ENCODE measurements at regions not wholly inside any gene's neighbourhood (a gene's known extent, or its start where the extent isn't known, plus 50 kb on each side); places are given as distances from the start of the nearest gene placed in this dataset.
"Not testable (repeated sequence)": the region's sequence is repeated elsewhere in the genome, so short reads cannot be mapped to it uniquely, and the experiment has no call there.

DNA sequence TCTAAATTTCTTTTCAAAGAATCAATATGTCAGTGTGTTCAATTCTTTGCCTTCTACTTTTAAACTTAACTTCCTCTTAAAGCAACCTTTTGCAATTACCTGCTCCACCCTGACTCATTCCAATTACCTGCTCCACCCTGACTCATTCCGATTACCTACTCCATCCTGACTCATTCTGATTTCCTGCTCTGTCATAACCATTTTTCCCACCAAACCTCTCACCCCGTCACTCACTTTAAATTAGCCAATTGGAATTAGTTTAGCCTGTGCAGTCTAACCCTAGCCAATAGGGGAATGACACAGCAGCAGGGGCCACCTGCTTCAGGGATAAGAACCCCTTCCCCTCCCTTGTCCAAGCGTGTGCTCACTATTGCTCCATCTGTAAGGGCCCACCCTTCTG, 157.1 kb upstream of the POU1F1 start:
- POLR2A ChIA-PET; H3K4me3 ChIP-seq (ENCODE audit: low read length); H3K9me3 ChIP-seq (ENCODE audit: control insufficient read depth in 2 of 3, low read length in 3 of 3); H3K4me3 Mint-ChIP-seq; H3K4me1 ChIP-seq (ENCODE audit: control insufficient read depth in 2 of 2, insufficient read depth in 2 of 2, low read length in 2 of 2); H3K27me3 Mint-ChIP-seq; H3K9me3 Mint-ChIP-seq; H3K36me3 Mint-ChIP-seq; H3K36me3 ChIP-seq (ENCODE audit: control insufficient read depth in 2 of 3, insufficient read depth in 3 of 3, low read length in 3 of 3); H3K27ac ChIP-seq (ENCODE audit: low read depth, low read length); CTCF ChIA-PET; H3K4me1 Mint-ChIP-seq; DNase-seq; intact Hi-C loops (cut with micrococcal nuclease); H3K27ac Mint-ChIP-seq; H3K27me3 ChIP-seq (ENCODE audit: control insufficient read depth in 2 of 2, insufficient read depth in 2 of 2, low read length in 2 of 2); ATAC-seq: not testable (repeated sequence)

DNA sequence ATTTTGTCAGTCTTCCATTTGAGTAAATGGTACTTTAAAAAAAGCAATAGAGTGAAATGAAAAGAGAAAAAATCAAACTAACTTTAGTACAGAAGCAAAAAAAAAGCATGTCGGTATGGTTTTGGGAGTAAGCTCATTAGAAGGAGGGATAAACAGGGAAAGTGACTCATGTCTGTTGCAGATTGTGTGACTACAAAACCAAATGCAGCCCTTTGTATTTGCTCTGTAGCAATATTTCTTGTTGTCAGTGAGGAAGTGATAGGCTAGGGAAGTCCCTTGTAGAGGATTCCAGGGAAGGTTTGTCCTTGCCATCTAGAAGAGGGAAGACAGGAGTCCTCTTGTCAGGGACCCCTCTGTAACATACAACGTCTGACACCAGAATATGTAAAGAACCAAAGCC, 150.5 kb upstream of the POU1F1 start:
- H3K36me3 ChIP-seq (ENCODE audit: control insufficient read depth in 2 of 3, insufficient read depth in 3 of 3, low read length in 3 of 3), result no peaks in the 10 kb centered on the region
- no peak overlapping the region for H3K27ac Mint-ChIP-seq
- H3K9me3 Mint-ChIP-seq, result peaks cover 0 to 6% (median 0%) of the 10 kb centered on the region in 11 donors
- ChIA-PET CTCF (no interaction called here), POLR2A (no interaction called here)
- H3K36me3 Mint-ChIP-seq, result no peaks in the 10 kb centered on the region
- H3K27ac ChIP-seq (ENCODE audit: low read depth, low read length), result no peak overlapping the region
- no peak overlapping the region for H3K4me3 Mint-ChIP-seq
- H3K9me3 ChIP-seq (ENCODE audit: control insufficient read depth in 2 of 3, low read length in 3 of 3), result no peaks in the 10 kb centered on the region
- no peaks in the 10 kb centered on the region for H3K4me1 Mint-ChIP-seq
- H3K27me3 ChIP-seq (ENCODE audit: control insufficient read depth in 2 of 2, insufficient read depth in 2 of 2, low read length in 2 of 2), result no peaks in the 10 kb centered on the region
- H3K4me1 ChIP-seq (ENCODE audit: control insufficient read depth in 2 of 2, insufficient read depth in 2 of 2, low read length in 2 of 2), result no peaks in the 10 kb centered on the region
- H3K27me3 Mint-ChIP-seq, result peaks cover 0 to 4% (median 0%) of the 10 kb centered on the region in 5 donors
- intact Hi-C loops (cut with micrococcal nuclease), result no loop called here
- ATAC-seq (no peak), DNase-seq (no peak)
- no peak overlapping the region for H3K4me3 ChIP-seq (ENCODE audit: low read length)

DNA sequence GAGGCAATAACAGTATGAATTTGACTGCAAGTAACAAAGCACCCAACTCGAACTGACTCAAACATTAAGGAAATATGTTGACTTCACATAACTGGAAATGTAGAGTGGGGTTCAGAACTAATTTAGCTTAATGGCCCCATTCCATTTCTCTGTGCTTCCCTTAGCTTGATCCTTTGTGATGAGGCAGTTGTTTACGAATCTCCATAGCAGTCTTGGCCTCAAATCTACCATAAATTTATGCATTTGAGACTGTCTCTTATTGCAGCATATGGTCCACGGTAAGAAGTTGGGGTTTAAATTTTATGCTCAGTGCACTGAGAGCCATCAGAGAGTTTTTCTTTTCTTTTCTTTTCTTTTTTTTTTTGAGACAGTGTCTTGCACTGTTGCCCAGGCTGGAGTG, 148.7 kb upstream of the POU1F1 start:
- POLR2A ChIA-PET, result no interaction called here
- ATAC-seq, result no peak
- CTCF ChIA-PET, result no interaction called here

DNA sequence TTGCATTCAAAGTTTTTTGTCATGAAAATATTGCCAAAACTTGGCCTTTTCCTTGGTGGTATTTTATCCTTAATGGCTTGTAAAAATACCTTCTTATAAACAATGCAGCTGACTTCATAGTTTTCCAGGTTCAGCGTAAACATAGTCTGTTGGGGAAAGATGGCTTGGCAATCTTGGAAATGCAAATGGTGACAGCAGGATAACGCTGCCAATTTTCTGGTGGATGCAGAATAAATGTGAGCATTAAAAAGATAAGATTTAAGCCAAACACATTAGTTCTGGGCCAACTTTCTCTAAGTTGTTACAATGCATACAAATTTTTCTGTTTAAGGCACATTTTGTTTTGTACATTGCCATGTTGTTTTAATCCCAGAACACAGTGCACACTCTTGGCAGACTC, 147.0 kb upstream of the POU1F1 start:
- intact Hi-C loops (cut with micrococcal nuclease), result no loop called here
- H3K36me3 Mint-ChIP-seq, result no peaks in the 10 kb centered on the region
- no peaks in the 10 kb centered on the region for H3K4me1 Mint-ChIP-seq
- ATAC-seq (no peak), DNase-seq (no peak)
- peaks cover 0 to 10% (median 0%) of the 10 kb centered on the region in 5 donors for H3K27me3 Mint-ChIP-seq
- Histone ChIP-seq H3K4me3 (ENCODE audit: low read length) (no peak overlapping the region), H3K36me3 (ENCODE audit: control insufficient read depth in 2 of 3, insufficient read depth in 3 of 3, low read length in 3 of 3) (no peaks in the 10 kb centered on the region), H3K9me3 (ENCODE audit: control insufficient read depth in 2 of 3, low read length in 3 of 3) (no peaks in the 10 kb centered on the region), H3K4me1 (ENCODE audit: control insufficient read depth in 2 of 2, insufficient read depth in 2 of 2, low read length in 2 of 2) (no peaks in the 10 kb centered on the region), H3K27ac (ENCODE audit: low read depth, low read length) (no peak overlapping the region), H3K27me3 (ENCODE audit: control insufficient read depth in 2 of 2, insufficient read depth in 2 of 2, low read length in 2 of 2) (no peaks in the 10 kb centered on the region)
- no peak overlapping the region for H3K27ac Mint-ChIP-seq
- ChIA-PET POLR2A (no interaction called here), CTCF (no interaction called here)
- no peak overlapping the region for H3K4me3 Mint-ChIP-seq
- H3K9me3 Mint-ChIP-seq, result peaks cover 0 to 3% (median 0%) of the 10 kb centered on the region in 11 donors

More for the DNA sequence above, 148.7 kb upstream of the POU1F1 start:
- DNase-seq, result no peak
- Mint-ChIP-seq H3K27ac (no peak overlapping the region), H3K36me3 (no peaks in the 10 kb centered on the region), H3K27me3 (peaks cover 0 to 10% (median 0%) of the 10 kb centered on the region in 5 donors), H3K9me3 (peaks cover 0 to 3% (median 0%) of the 10 kb centered on the region in 11 donors), H3K4me1 (no peaks in the 10 kb centered on the region), H3K4me3 (no peak overlapping the region)
- H3K27me3 ChIP-seq (ENCODE audit: control insufficient read depth in 2 of 2, insufficient read depth in 2 of 2, low read length in 2 of 2), result no peaks in the 10 kb centered on the region
- no peak overlapping the region for H3K4me3 ChIP-seq (ENCODE audit: low read length)
- H3K27ac ChIP-seq (ENCODE audit: low read depth, low read length), result no peak overlapping the region
- H3K9me3 ChIP-seq (ENCODE audit: control insufficient read depth in 2 of 3, low read length in 3 of 3), result no peaks in the 10 kb centered on the region
- H3K36me3 ChIP-seq (ENCODE audit: control insufficient read depth in 2 of 3, insufficient read depth in 3 of 3, low read length in 3 of 3), result no peaks in the 10 kb centered on the region
- intact Hi-C loops (cut with micrococcal nuclease), result no loop called here
- no peaks in the 10 kb centered on the region for H3K4me1 ChIP-seq (ENCODE audit: control insufficient read depth in 2 of 2, insufficient read depth in 2 of 2, low read length in 2 of 2)

DNA sequence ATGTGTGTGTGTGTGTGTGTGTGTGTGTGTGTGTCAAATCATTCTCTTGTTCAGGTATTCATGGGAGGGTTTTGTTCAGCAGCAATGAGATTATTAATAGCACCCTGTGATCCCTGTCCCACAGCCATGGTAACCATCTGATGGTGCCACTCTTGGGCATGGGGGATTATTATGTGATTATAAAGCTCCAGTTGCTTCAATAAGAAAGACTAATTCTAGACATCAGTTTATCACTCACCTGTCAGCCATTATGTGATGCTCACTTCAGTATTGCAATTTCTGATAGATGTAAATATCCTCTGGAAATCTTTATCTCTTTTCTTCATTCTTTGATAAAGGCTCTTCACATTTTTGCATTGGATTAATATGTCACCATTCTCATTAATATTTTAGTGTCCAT, 145.9 kb upstream of the POU1F1 start:
- POLR2A ChIA-PET, result no interaction called here
- no peaks in the 10 kb centered on the region for H3K4me1 ChIP-seq (ENCODE audit: control insufficient read depth in 2 of 2, insufficient read depth in 2 of 2, low read length in 2 of 2)
- H3K27me3 ChIP-seq (ENCODE audit: control insufficient read depth in 2 of 2, insufficient read depth in 2 of 2, low read length in 2 of 2), result no peaks in the 10 kb centered on the region
- intact Hi-C loops (cut with micrococcal nuclease), result no loop called here
- H3K36me3 Mint-ChIP-seq, result no peaks in the 10 kb centered on the region
- H3K4me3 ChIP-seq (ENCODE audit: low read length), result no peak overlapping the region
- H3K27me3 Mint-ChIP-seq, result peaks cover 0 to 10% (median 0%) of the 10 kb centered on the region in 5 donors
- H3K27ac Mint-ChIP-seq, result no peak overlapping the region
- CTCF ChIA-PET, result no interaction called here
- no peak for ATAC-seq
- no peak for DNase-seq
- H3K9me3 Mint-ChIP-seq, result peaks cover 0 to 3% (median 0%) of the 10 kb centered on the region in 11 donors
- no peaks in the 10 kb centered on the region for H3K4me1 Mint-ChIP-seq
- H3K4me3 Mint-ChIP-seq, result no peak overlapping the region
- no peaks in the 10 kb centered on the region for H3K36me3 ChIP-seq (ENCODE audit: control insufficient read depth in 2 of 3, insufficient read depth in 3 of 3, low read length in 3 of 3)
- H3K9me3 ChIP-seq (ENCODE audit: control insufficient read depth in 2 of 3, low read length in 3 of 3), result no peaks in the 10 kb centered on the region
- H3K27ac ChIP-seq (ENCODE audit: low read depth, low read length), result no peak overlapping the region

DNA sequence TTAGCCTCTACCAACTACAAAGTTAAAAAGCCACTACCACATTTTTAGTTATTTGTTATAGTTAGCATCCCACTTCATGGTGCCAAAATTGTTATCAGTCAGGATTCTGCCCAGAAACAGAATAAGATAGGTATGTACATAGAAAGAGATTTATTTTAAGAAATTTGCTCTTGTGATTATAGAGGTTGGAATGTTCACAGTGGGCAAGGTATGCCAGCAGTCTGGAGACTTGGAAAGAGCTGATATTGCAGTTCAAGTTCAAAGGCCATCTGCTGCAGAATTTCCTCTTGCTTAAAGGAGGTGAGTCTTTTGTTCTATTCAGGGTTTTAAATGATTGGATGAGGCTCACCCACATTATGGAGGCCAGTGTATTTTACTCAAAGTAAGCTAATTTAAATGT, 143.8 kb upstream of the POU1F1 start:
- DNase-seq (no peak), ATAC-seq (no peak)
- no peak overlapping the region for H3K4me3 Mint-ChIP-seq
- no peaks in the 10 kb centered on the region for H3K4me1 ChIP-seq (ENCODE audit: control insufficient read depth in 2 of 2, insufficient read depth in 2 of 2, low read length in 2 of 2)
- H3K27me3 Mint-ChIP-seq, result peaks cover 0 to 10% (median 0%) of the 10 kb centered on the region in 5 donors
- no peaks in the 10 kb centered on the region for H3K36me3 Mint-ChIP-seq
- no peaks in the 10 kb centered on the region for H3K27me3 ChIP-seq (ENCODE audit: control insufficient read depth in 2 of 2, insufficient read depth in 2 of 2, low read length in 2 of 2)
- POLR2A ChIA-PET, result no interaction called here
- H3K4me1 Mint-ChIP-seq, result no peaks in the 10 kb centered on the region
- CTCF ChIA-PET, result no interaction called here
- intact Hi-C loops (cut with micrococcal nuclease), result no loop called here
- no peak overlapping the region for H3K27ac ChIP-seq (ENCODE audit: low read depth, low read length)
- no peak overlapping the region for H3K27ac Mint-ChIP-seq
- no peak overlapping the region for H3K4me3 ChIP-seq (ENCODE audit: low read length)
- no peaks in the 10 kb centered on the region for H3K9me3 Mint-ChIP-seq
- no peaks in the 10 kb centered on the region for H3K36me3 ChIP-seq (ENCODE audit: control insufficient read depth in 2 of 3, insufficient read depth in 3 of 3, low read length in 3 of 3)
- H3K9me3 ChIP-seq (ENCODE audit: control insufficient read depth in 2 of 3, low read length in 3 of 3), result no peaks in the 10 kb centered on the region

DNA sequence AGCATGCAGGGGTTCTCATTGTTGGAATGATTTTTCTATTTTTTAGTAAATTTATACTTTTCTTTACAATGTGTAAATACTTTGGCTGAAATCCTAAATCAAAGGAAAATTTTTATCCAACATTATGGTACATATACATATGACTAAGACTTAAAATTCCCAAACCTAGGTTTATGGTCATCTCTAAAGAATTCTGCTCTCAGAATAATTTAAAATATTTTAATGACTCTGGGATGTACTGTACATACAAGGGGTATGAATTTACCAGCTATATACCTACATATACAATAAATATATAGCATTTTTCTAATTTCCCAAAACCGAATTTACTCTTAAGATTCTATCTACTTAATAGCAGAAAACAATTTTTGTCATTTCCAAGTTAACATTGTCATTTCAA, 137.9 kb upstream of the POU1F1 start:
- intact Hi-C loops (cut with micrococcal nuclease), result no loop called here
- Mint-ChIP-seq H3K27me3 (no peaks in the 10 kb centered on the region), H3K9me3 (no peaks in the 10 kb centered on the region), H3K36me3 (no peaks in the 10 kb centered on the region), H3K4me1 (no peaks in the 10 kb centered on the region), H3K27ac (no peak overlapping the region), H3K4me3 (no peak overlapping the region)
- ChIA-PET POLR2A (no interaction called here), CTCF (no interaction called here)
- Histone ChIP-seq H3K4me1 (ENCODE audit: control insufficient read depth in 2 of 2, insufficient read depth in 2 of 2, low read length in 2 of 2) (no peaks in the 10 kb centered on the region), H3K4me3 (ENCODE audit: low read length) (no peak overlapping the region), H3K27me3 (ENCODE audit: control insufficient read depth in 2 of 2, insufficient read depth in 2 of 2, low read length in 2 of 2) (no peaks in the 10 kb centered on the region), H3K36me3 (ENCODE audit: control insufficient read depth in 2 of 3, insufficient read depth in 3 of 3, low read length in 3 of 3) (no peaks in the 10 kb centered on the region), H3K9me3 (ENCODE audit: control insufficient read depth in 2 of 3, low read length in 3 of 3) (no peaks in the 10 kb centered on the region), H3K27ac (ENCODE audit: low read depth, low read length) (no peak overlapping the region)
- no peak for DNase-seq
- ATAC-seq, result no peak

Measured in naive thymus-derived CD4-positive, alpha-beta T cell (primary cell).